Liver (tissue), 8 donors: ENCODE measurements at regions not wholly inside any gene's neighbourhood (a gene's known extent, or its start where the extent isn't known, plus 50 kb on each side); places are given as distances from the start of the nearest gene placed in this dataset.

ENCODE experiments used
- DNase-seq: peaks from one replicate; pipeline ENCODE4 v3.0.0-alpha.2; 2017; ENCODE audit warnings: low spot score
- H3K27ac ChIP-seq, 2 donors: one replicate each; pipeline ENCODE4 v1.7.0; 2013; ENCODE audit warnings: inconsistent platforms in 2 of 2, low read length in 2 of 2, control low read depth in 1 of 2, low read depth in 1 of 2, mild to moderate bottlenecking in 1 of 2
- H3K27me3 ChIP-seq, 4 donors: one replicate each; pipeline versions ENCODE4 v1.6.1 to v1.7.0; 2013; ENCODE audit warnings: low read length in 3 of 4, inconsistent platforms in 1 of 4, mild to moderate bottlenecking in 1 of 4, moderate library complexity in 1 of 4; ENCODE audit not compliant: control insufficient read depth in 4 of 4, insufficient read depth in 4 of 4
- H3K36me3 ChIP-seq, 4 donors: one replicate each; pipeline versions ENCODE4 v1.6.1 to v1.7.0; 2013; ENCODE audit warnings: low read length in 3 of 4, mild to moderate bottlenecking in 3 of 4, low read depth in 1 of 4, moderate library complexity in 1 of 4; ENCODE audit not compliant: control insufficient read depth in 4 of 4, insufficient read depth in 3 of 4
- H3K4me1 ChIP-seq, 4 donors: one replicate each; pipeline versions ENCODE4 v1.6.1 to v1.7.0; 2013; ENCODE audit warnings: low read length in 3 of 4, mild to moderate bottlenecking in 3 of 4, moderate library complexity in 1 of 4; ENCODE audit not compliant: control insufficient read depth in 4 of 4, insufficient read depth in 4 of 4
- H3K4me3 ChIP-seq, 3 donors: one replicate each; pipeline versions ENCODE4 v1.6.1 to v1.7.0; 2013; ENCODE audit warnings: low read length in 3 of 3, control low read depth in 1 of 3, low read depth in 1 of 3, mild to moderate bottlenecking in 1 of 3
- H3K9ac ChIP-seq, 2 donors: one replicate each; pipeline ENCODE4 v1.7.0; 2013; ENCODE audit warnings: low read length in 2 of 2, mild to moderate bottlenecking in 2 of 2, moderate library complexity in 2 of 2, control low read depth in 1 of 2, low read depth in 1 of 2
- H3K9me3 ChIP-seq, 4 donors: one replicate each; pipeline versions ENCODE4 v1.6.1 to v1.7.0; 2013; ENCODE audit warnings: low read length in 3 of 4; ENCODE audit not compliant: control insufficient read depth in 4 of 4
- EGR1 ChIP-seq, 2 donors: IDR thresholded peaks; 2 replicates each; pipeline ENCODE4 v1.6.1; 2016 to 2018; ENCODE audit warnings: antibody characterized with exemption in 2 of 2, low read depth in 2 of 2
- FOXA1 ChIP-seq: IDR thresholded peaks from 2 replicates; pipeline ENCODE4 v1.6.1; 2016; ENCODE audit warnings: antibody characterized with exemption
- FOXA2 ChIP-seq: IDR thresholded peaks from 2 replicates; pipeline ENCODE4 v1.6.1; 2016; ENCODE audit warnings: antibody characterized with exemption
- GABPA ChIP-seq, 2 donors: IDR thresholded peaks in 1 of 2; conservative IDR thresholded peaks in 1 of 2; 2 replicates each; pipeline ENCODE4 v1.6.1; 2016; ENCODE audit warnings: antibody characterized with exemption in 2 of 2, mild to moderate bottlenecking in 1 of 2, moderate library complexity in 1 of 2
- HNF4A ChIP-seq, 2 donors: conservative IDR thresholded peaks; 2 replicates each; pipeline ENCODE4 v1.6.1; 2016; ENCODE audit warnings: antibody characterized with exemption in 2 of 2, mild to moderate bottlenecking in 2 of 2
- HNF4G ChIP-seq: IDR thresholded peaks from 2 replicates; pipeline ENCODE4 v1.6.1; 2016; ENCODE audit warnings: antibody characterized with exemption
- JUND ChIP-seq, 2 donors: IDR thresholded peaks; 2 replicates each; pipeline ENCODE4 v1.6.1; 2016; ENCODE audit warnings: antibody characterized with exemption in 2 of 2
- NR2F2 ChIP-seq: IDR thresholded peaks from 2 replicates; pipeline ENCODE4 v1.6.1; 2016; ENCODE audit warnings: antibody characterized with exemption
- RAD21 ChIP-seq, 2 donors: IDR thresholded peaks; 2 replicates each; pipeline ENCODE4 v1.6.1; 2016; ENCODE audit warnings: antibody characterized with exemption in 2 of 2, mild to moderate bottlenecking in 2 of 2
- RXRA ChIP-seq, 2 donors: IDR thresholded peaks; 2 replicates each; pipeline ENCODE4 v1.6.1; 2017 to 2018; ENCODE audit warnings: antibody characterized with exemption in 2 of 2, mild to moderate bottlenecking in 1 of 2
- SP1 ChIP-seq: IDR thresholded peaks from 2 replicates; pipeline ENCODE4 v1.6.1; 2018; ENCODE audit warnings: antibody characterized with exemption, mild to moderate bottlenecking
- TAF1 ChIP-seq: conservative IDR thresholded peaks from 2 replicates; pipeline ENCODE4 v1.6.1; 2016; ENCODE audit warnings: antibody characterized with exemption, mild to moderate bottlenecking
- YY1 ChIP-seq: IDR thresholded peaks from 2 replicates; pipeline ENCODE4 v1.6.1; 2016; ENCODE audit warnings: antibody characterized with exemption, mild to moderate bottlenecking
- WGBS: extraction: QIAGEN DNeasy Blood & Tissue Kit; methylation state at CpG from one replicate; pipeline ENCODE4 v1.1.7; 2013; 5-methylcytosine and 5-hydroxymethylcytosine counted together
- TF ChIP-seq, protein P1 (sequence below): IDR thresholded peaks from 2 replicates; pipeline ENCODE4 v1.6.1; 2016; ENCODE audit warnings: antibody characterized with exemption, mild to moderate bottlenecking
- TF ChIP-seq, protein P2 (sequence below): IDR thresholded peaks from 2 replicates; pipeline ENCODE4 v1.6.1; 2016; ENCODE audit warnings: antibody characterized with exemption
- TF ChIP-seq, protein P3 (sequence below): fragments of 150-350 bp; IDR thresholded peaks from 2 replicates; pipeline ENCODE4 v1.5.1; 2017; ENCODE audit warnings: improper control_type of control experiment, low read depth, low read length; ENCODE audit not compliant: missing input control
- TF ChIP-seq, protein P4 (sequence below): IDR thresholded peaks from 2 replicates; pipeline ENCODE4 v1.6.1; 2016; ENCODE audit warnings: antibody characterized with exemption
- TF ChIP-seq, protein P5 (sequence below): IDR thresholded peaks from 2 replicates; pipeline ENCODE4 v1.6.1; 2016; ENCODE audit warnings: antibody characterized with exemption
- donor health status: healthy.
- donor health status: healthy.
- donor health status: healthy.
- donor health status: healthy.
- donor health status: healthy.

DNA sequence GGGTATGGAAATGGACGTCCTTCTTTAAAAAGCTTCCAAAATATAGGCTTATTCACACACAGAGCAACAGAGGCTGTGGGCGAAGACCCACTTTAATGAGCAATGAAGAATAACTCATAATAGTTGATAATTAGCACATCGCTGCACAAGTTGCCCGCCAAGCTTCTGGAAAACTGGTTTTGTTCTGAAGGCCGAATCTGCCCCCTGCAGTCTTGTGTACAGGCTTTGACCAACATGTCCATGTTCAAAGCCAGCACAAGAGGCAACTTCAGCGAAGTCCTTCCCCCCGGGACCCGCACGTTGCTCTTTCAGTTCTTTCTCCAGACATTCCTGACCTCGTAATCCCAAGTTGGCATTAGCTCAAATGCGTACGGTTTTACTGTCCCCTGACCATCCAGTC lies 73.3 kb downstream of the IRX5 start:
- Histone ChIP-seq H3K36me3 (no peaks in the 10 kb centered on the region), H3K9me3 (no peaks in the 10 kb centered on the region), H3K4me3 (no peak overlapping the region), H3K27me3 (no peaks in the 10 kb centered on the region), H3K4me1 (no peaks in the 10 kb centered on the region), H3K9ac (no peak overlapping the region), H3K27ac (no peak overlapping the region)
- TF ChIP-seq, protein P1, sequence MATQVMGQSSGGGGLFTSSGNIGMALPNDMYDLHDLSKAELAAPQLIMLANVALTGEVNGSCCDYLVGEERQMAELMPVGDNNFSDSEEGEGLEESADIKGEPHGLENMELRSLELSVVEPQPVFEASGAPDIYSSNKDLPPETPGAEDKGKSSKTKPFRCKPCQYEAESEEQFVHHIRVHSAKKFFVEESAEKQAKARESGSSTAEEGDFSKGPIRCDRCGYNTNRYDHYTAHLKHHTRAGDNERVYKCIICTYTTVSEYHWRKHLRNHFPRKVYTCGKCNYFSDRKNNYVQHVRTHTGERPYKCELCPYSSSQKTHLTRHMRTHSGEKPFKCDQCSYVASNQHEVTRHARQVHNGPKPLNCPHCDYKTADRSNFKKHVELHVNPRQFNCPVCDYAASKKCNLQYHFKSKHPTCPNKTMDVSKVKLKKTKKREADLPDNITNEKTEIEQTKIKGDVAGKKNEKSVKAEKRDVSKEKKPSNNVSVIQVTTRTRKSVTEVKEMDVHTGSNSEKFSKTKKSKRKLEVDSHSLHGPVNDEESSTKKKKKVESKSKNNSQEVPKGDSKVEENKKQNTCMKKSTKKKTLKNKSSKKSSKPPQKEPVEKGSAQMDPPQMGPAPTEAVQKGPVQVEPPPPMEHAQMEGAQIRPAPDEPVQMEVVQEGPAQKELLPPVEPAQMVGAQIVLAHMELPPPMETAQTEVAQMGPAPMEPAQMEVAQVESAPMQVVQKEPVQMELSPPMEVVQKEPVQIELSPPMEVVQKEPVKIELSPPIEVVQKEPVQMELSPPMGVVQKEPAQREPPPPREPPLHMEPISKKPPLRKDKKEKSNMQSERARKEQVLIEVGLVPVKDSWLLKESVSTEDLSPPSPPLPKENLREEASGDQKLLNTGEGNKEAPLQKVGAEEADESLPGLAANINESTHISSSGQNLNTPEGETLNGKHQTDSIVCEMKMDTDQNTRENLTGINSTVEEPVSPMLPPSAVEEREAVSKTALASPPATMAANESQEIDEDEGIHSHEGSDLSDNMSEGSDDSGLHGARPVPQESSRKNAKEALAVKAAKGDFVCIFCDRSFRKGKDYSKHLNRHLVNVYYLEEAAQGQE = no peak
- TF ChIP-seq HNF4A (conservative IDR thresholded peaks at IDR 0.05) = no peak
- no peak for TF ChIP-seq NR2F2
- no peak for TF ChIP-seq FOXA2
- no peak for TF ChIP-seq YY1
- no peak for TF ChIP-seq GABPA (IDR thresholded peaks at IDR 0.05 in 1 of 2, conservative IDR thresholded peaks at IDR 0.05 in 1 of 2)
- TF ChIP-seq SP1 = no peak
- no peak for TF ChIP-seq EGR1 (IDR thresholded peaks at IDR 0.05; ENCODE audit: low read depth in 2 of 2)
- TF ChIP-seq, protein P2, sequence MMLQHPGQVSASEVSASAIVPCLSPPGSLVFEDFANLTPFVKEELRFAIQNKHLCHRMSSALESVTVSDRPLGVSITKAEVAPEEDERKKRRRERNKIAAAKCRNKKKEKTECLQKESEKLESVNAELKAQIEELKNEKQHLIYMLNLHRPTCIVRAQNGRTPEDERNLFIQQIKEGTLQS = no peak
- no peak for TF ChIP-seq RXRA (IDR thresholded peaks at IDR 0.05)
- TF ChIP-seq TAF1 = no peak
- no peak for TF ChIP-seq FOXA1
- no peak for TF ChIP-seq RAD21 (IDR thresholded peaks at IDR 0.05)
- TF ChIP-seq, protein P3, sequence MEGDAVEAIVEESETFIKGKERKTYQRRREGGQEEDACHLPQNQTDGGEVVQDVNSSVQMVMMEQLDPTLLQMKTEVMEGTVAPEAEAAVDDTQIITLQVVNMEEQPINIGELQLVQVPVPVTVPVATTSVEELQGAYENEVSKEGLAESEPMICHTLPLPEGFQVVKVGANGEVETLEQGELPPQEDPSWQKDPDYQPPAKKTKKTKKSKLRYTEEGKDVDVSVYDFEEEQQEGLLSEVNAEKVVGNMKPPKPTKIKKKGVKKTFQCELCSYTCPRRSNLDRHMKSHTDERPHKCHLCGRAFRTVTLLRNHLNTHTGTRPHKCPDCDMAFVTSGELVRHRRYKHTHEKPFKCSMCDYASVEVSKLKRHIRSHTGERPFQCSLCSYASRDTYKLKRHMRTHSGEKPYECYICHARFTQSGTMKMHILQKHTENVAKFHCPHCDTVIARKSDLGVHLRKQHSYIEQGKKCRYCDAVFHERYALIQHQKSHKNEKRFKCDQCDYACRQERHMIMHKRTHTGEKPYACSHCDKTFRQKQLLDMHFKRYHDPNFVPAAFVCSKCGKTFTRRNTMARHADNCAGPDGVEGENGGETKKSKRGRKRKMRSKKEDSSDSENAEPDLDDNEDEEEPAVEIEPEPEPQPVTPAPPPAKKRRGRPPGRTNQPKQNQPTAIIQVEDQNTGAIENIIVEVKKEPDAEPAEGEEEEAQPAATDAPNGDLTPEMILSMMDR = no peak
- no peak for TF ChIP-seq JUND (IDR thresholded peaks at IDR 0.05)
- TF ChIP-seq, protein P4, sequence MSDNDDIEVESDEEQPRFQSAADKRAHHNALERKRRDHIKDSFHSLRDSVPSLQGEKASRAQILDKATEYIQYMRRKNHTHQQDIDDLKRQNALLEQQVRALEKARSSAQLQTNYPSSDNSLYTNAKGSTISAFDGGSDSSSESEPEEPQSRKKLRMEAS = no peak
- no peak for TF ChIP-seq HNF4G
- TF ChIP-seq, protein P5, sequence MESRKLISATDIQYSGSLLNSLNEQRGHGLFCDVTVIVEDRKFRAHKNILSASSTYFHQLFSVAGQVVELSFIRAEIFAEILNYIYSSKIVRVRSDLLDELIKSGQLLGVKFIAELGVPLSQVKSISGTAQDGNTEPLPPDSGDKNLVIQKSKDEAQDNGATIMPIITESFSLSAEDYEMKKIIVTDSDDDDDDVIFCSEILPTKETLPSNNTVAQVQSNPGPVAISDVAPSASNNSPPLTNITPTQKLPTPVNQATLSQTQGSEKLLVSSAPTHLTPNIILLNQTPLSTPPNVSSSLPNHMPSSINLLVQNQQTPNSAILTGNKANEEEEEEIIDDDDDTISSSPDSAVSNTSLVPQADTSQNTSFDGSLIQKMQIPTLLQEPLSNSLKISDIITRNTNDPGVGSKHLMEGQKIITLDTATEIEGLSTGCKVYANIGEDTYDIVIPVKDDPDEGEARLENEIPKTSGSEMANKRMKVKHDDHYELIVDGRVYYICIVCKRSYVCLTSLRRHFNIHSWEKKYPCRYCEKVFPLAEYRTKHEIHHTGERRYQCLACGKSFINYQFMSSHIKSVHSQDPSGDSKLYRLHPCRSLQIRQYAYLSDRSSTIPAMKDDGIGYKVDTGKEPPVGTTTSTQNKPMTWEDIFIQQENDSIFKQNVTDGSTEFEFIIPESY = no peak
- peak; percentile 20 for DNase-seq
- 91% methylated on average over 12 of the region's 12 CpGs for WGBS

DNA sequence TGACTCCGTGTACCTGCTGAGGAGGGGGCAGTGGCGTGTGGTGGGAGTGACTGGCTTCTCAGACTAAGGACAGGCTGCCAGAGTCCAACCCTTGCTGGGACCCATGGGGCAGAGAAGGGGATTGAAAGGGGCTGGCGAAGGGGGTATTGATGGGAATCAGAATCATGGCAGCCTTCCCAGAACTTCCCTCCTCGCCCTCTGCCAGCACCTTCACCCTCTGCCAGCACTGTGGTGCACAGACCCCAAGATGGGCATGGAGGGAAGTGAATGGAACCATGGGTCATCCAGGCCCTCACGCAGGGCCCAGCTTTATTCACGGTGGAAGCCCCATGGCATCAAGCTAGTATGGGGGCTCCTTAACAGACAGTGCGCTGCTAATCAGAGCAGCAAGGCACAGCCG lies 76.8 kb downstream of the IRX5 start:
- H3K36me3 ChIP-seq = no peaks in the 10 kb centered on the region
- H3K9ac ChIP-seq = no peak overlapping the region
- TF ChIP-seq FOXA2 = no peak
- TF ChIP-seq RXRA (IDR thresholded peaks at IDR 0.05) = no peak
- TF ChIP-seq SP1 = no peak
- TF ChIP-seq HNF4G = no peak
- TF ChIP-seq EGR1 (IDR thresholded peaks at IDR 0.05; ENCODE audit: low read depth in 2 of 2) = no peak
- TF ChIP-seq, protein P3 = no peak
- TF ChIP-seq RAD21 (IDR thresholded peaks at IDR 0.05) = no peak
- TF ChIP-seq NR2F2 = no peak
- TF ChIP-seq, protein P2 = no peak
- TF ChIP-seq, protein P4 = no peak
- no peaks in the 10 kb centered on the region for H3K4me1 ChIP-seq
- no peaks in the 10 kb centered on the region for H3K27me3 ChIP-seq
- H3K27ac ChIP-seq = no peak overlapping the region
- no peak overlapping the region for H3K4me3 ChIP-seq
- 80% methylated on average over 8 of the region's 8 CpGs for WGBS
- H3K9me3 ChIP-seq = no peaks in the 10 kb centered on the region
- no peak for DNase-seq
